NOMO-1 (cell line): ENCODE measurements at regions not wholly inside any gene's neighbourhood (a gene's known extent, or its start where the extent isn't known, plus 50 kb on each side); places are given as distances from the start of the nearest gene placed in this dataset.
"Not testable (repeated sequence)": the region's sequence is repeated elsewhere in the genome, so short reads cannot be mapped to it uniquely, and the experiment has no call there.

Source experiments
- DNase-seq, 2 experiments: peaks; one replicate each; lab custom pipeline; 2025; ENCODE audit not compliant: unreplicated experiment in 2 of 2; lab: John Stamatoyannopoulos, UW

GRCh38 chr3:81839504-81840094, 78.2 kb upstream of the GBE1 start:
- no peak for DNase-seq

GRCh38 chr3:81838457-81838856, 77.0 kb upstream of the GBE1 start:
- DNase-seq = peak in 1 of 2 experiments; percentile 42

DNA sequence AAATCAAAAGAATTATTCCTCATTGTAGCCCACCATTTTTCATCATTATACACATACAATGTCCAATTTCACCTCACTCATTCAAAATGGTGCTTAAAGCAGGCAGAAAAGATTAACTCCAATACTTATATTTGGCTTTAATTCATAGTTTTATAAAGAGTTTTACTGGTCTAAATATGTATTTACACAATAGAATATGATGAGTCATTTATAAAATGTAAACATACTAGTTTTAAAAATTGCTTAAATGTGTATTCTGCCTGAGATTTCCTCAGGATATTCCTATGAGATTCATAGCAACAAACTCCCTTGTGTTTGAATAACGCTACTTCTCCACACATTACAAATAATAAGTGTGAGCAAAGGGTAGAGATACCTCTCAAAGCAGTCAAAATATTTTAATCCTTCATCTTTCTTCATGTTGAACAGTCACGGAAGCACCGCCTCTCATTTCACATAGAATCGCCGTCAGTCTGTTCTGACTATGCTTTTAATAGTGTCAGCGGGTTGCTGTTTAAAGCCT, 75.7 kb upstream of the GBE1 start:
- no peak for DNase-seq

DNA sequence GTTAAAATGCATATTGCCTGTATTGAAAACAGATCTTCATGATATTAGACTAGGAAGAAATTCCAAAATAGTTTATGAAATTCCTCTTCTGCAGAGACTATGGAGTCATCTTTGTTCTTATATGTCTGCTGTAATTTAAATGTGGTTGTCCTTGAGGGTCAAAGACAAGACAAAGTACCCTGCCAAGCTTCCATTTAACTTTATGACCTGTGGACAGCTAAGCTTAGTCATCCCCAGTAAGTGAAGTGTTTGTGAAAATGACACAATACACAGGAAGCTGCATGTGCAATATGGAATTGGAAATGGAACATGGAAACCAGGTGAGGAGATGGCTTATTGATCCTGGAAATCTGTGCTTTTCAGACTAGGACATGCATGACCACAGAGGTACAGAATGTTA, 68.5 kb upstream of the GBE1 start:
- no peak for DNase-seq

- DNase-seq = not testable (repeated sequence)
Observed at GRCh38 chr3:81829272-81829671, 67.8 kb upstream of the GBE1 start.

DNA sequence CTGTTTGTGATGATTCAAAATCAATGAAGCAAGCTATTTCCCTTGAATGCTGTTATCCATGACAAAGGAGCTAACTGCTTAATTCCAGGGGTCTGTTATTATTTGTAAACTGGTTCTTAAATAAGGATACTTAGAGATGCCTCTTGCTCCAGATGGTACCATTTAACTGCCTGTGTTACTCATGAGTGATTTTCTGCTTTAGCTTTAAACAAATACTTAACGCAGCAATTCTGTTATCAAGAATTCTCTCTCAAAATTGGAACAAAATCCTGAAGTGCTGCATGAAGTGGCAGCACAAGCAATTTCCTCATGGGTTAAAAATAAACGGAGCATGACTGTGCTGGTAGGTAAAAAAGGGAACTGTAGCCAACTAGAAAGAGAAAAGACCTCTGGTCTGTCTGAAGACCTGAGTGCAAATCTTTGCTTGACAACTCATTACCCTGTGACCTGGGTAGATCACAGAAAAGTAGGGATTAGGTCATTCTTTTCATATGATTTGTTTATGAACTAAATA, 62.5 kb upstream of the GBE1 start:
- DNase-seq = peak; percentile 64 to 95

DNA sequence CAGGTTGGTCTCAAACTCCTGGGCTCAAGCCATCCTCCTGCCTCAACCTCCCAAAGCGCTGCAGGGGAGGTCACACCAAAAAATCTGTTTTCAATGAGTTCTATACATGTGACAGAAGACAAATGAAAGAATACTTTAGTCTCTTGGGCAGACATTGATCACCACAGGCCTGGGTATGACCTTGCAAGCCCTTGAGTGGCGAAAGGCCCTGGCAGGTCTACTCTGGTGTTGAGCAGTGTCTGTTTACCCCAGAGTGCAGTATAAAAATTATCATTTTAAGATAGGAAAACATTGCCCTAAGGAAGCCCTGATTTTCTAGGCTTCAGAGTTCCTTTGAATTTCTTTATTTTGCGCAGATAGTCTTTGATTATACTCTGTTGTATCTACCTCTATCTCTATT, 61.6 kb upstream of the GBE1 start:
- DNase-seq = no peak

DNA sequence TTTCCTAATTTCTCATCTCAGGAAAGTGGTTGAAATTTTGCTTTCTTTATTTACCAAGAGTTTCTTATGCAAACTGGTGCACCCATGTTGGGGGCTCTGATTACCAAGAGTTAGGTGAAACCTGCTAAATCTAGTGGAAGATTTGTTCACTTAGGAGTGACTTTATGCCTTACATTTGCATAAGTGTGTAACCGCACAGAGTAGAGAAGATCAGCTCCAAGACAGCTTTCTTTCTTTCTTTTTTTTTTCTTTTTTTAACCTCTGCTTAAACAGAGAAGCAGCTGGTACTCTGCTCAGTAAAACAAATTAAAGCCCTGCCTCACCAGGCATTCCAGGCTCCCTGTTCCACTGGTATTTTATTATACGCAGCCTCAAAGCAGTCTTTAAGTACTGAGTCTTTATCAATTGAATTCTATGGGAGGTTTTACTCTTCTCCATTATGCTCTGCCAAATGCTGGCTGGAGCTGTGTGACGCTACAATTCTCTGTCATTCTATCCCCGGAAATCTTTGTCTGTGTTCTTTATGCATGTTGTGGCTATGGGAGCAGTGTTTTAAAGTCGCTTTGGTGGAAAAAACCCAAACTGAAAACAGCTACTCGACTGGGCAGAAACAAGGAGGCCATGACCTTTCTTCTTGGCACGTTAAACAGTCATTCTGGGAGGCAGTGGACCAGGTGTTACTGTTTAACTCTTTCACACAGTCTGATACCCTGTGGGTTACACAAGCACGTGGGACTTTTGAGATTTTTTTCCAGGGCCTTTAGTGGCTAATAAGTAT, 55.2 kb upstream of the GBE1 start:
- DNase-seq = no peak

- DNase-seq = not testable (repeated sequence)
Observed at GRCh38 chr3:81812098-81812497, 50.7 kb upstream of the GBE1 start.
